Activated T-cell treated with anti-CD3 and anti-CD28 coated beads, Interleukin-2, amount 50 U/mL, for 48 hours (primary cell): ENCODE measurements at regions not wholly inside any gene's neighbourhood (a gene's known extent, or its start where the extent isn't known, plus 50 kb on each side); places are given as distances from the start of the nearest gene placed in this dataset.
"Not testable (repeated sequence)": the region's sequence is repeated elsewhere in the genome, so short reads cannot be mapped to it uniquely, and the experiment has no call there.

ENCODE experiments used
- DNase-seq, 2 experiments: peaks; one replicate each; pipeline ENCODE4 v3.0.0-alpha.2; 2020

DNA sequence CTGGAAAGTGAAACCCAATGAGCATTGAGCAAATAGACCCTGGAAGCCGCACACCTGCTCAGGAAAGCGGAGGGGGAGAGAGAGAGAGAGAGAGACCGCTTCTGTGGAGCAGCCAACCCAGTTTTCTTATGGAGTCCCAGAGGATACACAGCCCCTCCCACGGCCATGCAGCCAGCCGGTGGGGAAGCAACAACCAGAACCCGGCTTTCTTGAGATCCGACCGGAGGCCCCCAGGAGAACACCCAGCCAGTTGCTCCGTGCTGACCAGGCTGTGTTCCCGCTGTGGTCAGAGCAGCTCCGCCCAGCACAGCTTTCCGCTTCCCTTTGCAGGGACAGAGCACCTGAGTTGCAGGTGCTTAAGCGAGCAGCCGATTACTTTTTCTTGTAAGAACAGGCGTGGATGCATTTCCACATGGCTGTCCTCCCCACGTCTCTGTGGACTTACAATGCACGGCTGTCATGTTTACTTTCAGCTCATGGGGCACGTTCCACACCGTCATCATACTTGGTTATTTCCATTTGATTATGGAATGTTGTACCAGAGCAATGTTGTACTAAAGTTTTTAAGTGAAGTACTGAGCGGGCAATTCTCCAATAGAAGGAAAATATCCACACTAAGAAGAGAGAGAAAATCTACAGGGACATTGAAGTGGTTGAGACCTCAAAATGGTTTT lies 381.9 kb downstream of the THBS2 start:
- DNase-seq, result no peak

DNA sequence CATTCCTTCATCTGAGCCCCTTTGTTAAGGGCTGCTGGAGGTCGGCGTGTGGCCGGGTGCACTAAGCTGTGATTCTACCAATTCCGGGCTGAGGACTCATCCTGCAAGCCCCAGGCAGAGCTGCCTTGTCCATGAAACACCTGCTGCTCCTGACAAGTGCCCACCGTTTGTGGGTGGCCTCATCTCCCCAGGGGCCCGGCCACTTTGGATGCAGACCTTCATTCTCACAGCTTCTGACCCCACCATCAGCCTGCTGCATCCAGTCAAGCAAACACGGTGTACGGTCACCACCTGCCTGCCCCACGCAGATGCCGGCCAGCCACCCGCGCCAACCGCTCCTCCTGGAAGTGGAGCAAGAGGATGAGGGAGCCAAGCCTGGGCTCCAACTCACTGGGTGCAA lies 382.7 kb downstream of the THBS2 start:
- no peak for DNase-seq

DNA sequence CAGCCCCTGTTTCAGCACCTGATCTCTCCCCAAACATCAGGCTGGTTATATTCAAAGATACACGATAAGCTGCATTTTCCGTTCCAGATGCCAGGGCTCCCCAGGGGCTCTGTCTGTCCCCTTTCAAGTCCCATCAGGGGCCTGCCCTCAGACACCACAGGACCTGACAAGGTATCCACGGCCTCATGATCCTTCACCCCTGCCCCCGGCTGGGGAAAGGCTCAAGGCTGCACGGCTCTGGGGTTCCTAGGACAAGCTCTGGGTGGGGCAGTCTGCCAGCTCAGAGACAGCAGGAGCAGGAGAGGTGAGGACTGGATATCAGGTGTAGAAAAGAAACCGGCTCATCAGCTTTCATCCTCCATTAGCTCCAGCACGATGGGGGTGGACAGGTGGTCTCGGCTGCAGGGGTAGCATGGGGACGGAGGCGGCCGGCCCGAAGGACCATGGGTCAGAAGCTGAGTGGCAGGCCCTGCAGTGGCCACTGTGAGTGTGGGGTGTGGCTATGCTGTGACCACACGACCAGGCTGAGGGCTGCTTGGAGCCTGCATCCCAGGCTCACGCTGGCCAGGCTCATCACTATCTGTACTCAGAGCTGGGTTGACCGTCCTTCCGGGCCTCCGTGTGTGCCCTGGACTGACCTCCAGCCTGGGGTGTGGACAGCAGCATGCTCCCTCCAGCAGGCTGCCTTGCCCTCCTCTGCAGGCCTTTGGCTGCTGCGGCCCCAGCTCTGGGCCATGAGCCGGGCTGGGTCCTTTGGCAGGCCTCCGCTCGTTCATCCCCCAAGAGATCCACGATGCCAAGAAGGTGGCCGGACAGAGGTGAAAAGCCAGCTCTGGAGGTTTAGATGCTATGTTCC lies 386.2 kb downstream of the THBS2 start:
- no peak for DNase-seq

DNA sequence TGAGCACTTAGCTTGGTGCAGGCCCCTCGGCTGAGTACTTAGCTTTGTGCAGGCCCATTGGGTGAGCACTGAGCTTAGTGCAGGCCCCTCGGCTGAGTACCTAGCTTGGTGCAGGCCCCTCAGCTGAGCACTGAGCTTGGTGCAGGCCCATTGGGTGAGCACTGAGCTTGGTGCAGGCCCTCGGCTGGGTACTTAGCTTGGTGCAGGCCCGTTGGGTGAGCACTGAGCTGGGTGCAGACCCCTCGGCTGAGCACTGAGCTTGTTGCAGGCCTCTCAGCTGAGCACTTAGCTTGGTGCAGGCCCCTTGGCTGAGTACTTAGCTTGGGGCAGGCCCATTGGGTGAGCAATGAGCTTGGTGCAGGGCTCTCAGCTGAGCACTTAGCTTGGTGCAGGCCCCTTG lies 387.1 kb downstream of the THBS2 start:
- DNase-seq, result no peak

DNA sequence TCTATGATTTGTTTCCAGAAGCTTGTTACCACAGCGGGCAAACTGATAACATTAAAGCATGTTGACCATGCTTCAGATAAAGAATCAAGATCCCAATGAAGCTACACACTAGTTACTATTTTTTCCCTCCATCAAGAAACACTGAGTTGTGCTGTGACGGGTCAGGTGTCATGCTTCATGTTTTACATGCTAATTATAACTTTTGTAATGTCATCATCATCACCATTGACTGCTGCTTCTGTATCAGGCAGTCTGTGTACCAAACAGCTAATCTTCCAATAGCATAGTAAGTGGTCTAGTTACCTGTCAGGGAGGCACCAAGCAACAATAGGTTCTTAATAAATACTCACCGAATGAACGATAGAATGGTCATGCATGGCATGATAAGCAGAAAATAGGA lies 388.1 kb downstream of the THBS2 start:
- DNase-seq, result no peak

DNA sequence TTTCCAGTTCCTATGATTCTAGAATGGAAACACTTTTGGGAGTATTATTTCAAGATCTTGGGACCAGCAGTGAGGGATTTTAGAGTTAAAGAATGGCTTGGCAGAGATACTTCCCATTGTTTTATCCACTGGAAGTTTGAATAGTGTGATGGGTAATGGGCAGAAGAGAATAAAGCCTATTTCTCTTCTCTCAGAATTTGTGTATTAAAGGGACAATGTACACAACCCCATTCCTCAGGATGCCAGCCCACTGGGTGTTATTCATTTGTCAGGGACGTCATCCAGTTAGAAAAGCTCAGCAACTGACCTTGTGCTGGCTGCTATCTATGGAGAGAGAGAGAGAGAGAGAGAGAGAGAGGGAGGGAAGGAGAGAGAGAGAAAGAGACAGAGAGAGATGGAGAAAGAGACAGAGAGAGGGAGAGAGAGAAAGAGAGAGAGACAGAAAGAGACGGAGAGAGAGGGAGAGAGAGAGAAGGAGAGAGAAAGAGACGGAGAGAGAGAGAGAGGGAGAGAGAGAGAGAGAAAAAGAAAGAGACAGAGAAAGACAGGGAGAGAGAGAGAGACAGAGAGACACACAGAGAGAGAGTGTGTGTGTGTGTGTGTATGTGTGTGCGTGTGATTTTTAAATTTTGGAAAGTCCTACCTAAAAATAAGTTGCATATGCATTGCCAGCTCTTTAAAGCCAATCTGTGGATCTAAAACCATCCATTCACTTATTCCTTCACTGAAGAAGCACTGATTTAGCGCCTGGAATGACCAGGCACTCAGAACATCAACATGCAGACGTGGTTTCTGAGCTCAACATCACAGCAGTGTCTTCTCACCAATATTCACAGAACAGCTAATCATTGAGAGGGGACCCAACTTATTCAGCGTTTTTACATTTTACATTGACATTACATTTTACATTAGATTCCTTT lies 388.8 kb downstream of the THBS2 start:
- no peak for DNase-seq

DNA sequence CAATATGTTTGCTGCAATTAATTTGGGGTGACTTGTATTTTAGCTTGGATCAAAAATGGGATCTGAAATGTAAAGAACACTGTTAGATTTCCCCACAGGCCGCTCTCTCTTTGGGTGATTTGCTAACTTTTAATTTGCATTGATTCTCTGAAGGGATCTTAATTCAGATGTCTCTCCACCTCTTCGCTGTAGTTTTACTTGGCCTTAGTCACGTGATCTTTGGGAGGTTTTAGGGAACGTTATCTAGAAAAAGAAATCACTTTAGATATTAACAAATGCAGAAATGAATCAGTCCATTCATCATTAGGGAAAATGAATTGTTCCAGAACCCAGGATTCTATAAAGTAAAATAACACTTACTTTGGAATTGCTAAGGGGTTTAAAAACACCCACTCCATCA lies 390.2 kb downstream of the THBS2 start:
- no peak for DNase-seq

DNA sequence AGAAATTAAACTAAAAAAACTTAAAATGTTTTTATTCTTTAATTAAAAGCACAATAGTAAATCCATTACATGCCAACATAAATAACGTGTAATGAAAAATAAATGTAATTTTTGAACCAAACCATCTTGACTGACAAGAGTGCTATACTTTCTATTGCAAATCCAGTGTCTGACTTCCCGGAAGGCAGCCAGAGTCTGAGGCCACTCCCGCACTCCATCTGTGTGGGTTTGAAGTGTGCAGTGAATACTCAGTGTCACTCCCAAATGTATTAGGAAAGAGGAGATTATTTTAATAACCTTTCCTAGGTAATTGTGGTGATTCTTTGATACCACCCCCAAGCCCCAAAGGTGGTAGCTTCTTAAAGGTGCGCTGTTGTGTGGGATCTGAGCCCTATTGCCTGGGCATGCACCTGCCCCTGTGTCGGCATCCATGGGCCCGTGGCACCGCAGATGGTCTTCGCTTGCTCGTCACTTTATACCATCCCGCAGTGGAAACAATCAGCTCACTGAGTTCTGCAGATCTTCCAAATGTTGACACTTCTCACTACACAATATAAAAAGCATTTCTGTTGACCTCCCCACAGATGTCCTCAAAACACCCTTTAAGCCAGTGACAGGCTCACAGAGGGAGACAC lies 391.2 kb downstream of the THBS2 start:
- no peak for DNase-seq

DNA sequence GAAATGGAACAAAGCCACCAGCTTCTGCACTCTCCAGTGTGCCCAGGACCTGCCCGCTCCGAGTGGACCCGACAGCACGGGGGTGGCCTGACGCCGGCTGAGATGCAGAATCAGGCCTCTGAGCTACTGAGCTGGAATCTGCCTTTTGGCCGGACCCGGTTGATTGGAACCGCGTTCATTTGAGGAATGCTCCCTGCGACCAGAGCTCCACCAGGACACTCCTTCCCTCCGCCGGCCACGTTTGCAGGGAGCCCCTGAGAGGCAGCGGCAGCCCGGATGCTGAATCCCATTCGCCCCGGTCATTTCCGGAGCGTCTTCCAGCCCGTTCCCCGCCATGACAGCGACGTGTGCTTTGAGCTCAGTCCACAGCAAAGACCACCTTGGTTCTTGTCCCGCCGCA lies 392.7 kb downstream of the THBS2 start:
- DNase-seq, result no peak

DNA sequence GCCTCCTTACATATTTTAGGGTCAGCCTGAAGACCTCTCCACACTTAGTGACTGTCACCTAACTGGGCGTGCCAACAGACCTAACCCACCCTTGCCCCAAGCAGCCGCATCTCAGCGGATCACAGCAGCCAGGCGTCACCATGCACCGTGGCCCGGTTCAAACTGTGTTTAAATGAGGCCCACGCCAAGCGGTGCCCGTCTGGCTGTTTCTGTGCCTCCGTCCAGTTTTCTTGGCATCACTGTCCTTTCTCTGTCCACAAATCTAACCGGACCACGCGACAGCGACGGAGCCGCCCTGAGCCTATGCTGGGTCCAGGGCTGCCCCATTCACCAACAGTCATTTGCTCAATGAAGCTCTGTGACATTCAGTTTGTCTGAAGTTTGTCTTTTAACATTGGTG lies 393.3 kb downstream of the THBS2 start:
- no peak for DNase-seq

DNA sequence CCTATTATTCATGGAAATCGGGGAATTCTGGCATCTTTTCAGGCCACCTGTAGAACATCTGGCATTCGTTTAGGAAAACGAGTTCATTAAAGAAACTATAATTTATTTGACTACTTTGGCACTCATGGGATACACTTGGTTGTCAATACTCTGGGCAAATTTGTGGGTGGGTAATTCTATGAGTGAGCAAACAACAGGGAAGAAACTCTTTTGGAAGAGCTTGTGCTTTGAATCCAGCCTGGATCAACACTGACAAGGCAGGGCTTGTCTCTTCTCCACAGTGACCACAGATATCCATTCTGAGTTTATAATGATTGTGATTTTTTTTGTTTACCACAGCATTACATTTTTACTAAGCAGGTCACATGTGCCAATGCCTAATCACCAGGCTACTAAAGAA lies 394.7 kb downstream of the THBS2 start:
- DNase-seq, result no peak

DNA sequence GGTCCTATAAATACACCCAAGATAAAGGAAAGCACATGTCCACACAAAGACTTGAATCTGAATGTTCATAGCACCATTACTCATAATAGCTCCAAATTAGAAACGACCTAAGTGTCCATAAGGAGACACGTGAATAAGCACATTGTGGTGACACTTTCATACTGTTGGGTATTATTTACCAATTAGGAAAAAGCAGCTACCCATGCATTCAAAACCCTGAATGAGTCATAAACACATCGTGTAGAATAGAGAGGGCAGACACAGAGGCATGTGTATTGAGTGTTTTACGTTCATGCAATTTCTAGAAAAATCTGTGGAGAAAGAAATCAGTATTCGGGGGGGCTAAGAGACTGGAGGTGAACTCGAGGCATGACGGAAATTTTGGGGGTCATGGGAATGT lies 396.7 kb downstream of the THBS2 start:
- DNase-seq, result no peak

DNA sequence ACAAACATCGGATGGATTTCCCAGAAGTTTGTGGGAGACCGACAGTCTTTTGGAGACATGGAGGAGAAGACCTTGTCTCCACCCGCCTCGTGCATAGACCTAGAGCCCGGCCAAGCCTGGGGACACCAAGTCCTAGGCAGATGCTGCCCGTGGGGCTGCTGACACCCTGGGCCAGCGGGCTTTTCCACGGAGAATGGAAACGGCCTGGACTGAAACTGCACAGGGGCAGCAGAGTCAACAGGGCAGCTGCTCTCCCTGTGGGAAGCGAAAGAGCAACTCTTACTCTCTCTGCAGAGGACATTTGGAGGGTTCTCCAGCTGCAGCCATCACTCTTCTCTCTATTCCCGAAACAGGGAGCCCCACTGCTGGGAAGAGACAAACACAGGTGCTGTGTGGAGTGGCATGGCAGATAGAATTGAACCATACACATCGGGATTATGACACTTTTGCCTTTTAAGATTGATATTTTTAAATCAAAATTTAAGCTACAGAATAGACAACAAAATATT lies 401.2 kb downstream of the THBS2 start:
- DNase-seq, result no peak

DNA sequence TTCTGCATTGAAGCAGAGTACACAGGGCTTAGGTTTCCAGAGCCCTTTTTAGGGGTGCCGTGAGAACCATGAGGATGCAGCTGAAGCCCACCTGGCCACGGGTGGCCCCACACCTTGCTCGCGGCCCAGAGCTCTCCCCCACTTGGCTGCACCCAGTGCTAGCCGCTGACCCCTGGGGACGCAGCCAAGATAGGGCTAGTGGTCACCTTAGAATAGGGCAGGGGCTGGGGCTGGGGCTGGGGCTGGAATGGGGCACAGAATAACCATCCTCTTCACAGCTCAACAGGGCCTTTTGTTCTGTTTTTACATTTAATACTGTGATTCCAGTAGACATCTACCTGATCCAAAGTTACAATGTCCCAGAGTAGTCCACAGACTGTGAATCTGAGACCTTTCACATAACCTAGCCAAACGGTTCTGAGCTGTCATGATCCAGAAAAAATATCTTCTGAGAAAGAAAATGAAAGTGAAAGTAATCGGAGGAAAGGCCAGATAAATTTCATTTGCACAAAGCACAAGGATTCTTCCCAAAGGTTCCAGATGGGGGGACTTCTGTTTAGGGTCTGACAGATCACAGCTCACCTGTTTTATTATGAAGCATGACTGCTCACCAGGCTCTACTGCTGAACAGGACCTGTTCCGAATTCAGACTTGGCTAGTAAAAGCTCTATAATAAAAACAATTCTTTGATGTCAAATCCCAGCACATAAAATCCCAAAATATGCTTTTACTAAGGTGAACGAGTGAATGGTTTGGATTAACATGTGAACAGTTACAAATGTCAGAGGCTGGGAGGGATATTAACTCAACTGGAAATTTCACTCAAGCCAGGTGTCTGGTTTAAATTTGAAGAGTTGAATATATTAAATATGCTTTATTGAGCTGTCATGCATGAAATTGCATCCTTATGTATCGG lies 401.9 kb downstream of the THBS2 start:
- no peak for DNase-seq

DNA sequence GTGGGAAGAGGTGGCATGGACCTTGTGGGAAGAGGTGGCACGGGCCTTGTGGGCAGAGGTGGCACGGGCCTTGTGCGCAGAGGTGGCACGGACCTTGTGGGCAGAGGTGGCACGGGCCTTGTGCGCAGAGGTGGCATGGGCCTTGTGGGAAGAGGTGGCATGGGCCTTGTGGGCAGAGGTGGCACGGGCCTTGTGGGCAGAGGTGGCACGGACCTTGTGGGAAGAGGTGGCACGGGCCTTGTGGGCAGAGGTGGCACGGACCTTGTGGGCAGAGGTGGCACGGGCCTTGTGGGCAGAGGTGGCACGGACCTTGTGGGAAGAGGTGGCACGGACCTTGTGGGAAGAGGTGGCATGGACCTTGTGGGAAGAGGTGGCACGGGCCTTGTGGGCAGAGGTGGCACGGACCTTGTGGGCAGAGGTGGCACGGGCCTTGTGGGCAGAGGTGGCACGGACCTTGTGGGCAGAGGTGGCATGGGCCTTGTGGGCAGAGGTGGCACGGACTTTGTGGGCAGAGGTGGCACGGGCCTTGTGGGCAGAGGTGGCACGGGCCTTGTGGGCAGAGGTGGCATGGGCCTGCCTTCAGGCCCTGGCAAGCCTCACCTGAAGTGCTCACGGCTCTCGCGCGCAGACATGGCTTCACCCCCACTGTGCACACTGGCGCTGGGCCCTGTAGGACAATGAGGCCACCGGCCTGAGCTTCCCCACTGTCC lies 403.5 kb downstream of the THBS2 start:
- DNase-seq, result not testable (repeated sequence)

DNA sequence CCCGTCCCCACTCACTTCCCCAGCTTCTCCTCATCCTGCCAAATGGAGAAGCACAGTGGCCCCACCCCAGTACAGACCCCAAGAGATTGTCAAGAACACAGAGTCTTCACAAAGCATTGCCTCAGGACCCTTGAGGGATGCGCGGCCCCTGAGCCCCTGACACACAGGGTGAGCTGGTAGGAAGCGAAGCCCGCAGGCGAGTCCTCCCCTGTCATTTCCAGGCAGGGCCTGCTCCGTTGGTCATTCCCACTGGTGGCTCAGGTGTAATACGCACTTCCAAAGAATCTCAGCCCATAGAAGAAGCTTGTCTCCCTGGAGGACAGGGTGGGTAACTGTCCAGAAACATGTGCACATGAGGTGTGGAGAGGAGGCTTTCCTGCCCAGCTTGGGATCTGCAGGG lies 404.2 kb downstream of the THBS2 start:
- no peak for DNase-seq

DNA sequence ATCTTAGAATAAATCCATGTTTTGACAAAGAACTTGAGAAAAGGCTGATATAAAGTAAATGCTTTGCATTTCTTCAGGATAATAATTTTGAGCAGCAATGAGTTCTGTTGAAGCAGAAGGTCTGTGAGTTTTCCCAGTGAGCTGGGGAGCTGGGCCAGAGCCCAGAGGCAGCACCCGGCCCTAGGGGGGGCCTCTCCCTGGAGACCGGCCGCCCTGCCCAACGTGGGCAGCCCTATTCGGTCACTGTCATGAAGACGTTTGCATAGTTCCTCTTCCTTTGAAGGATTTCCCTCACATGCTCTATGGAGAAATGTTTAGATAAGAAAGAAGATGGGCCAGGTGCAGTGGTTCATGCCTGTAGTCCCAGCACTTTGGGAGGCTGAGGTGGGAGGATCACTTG lies 404.8 kb downstream of the THBS2 start:
- no peak for DNase-seq

DNA sequence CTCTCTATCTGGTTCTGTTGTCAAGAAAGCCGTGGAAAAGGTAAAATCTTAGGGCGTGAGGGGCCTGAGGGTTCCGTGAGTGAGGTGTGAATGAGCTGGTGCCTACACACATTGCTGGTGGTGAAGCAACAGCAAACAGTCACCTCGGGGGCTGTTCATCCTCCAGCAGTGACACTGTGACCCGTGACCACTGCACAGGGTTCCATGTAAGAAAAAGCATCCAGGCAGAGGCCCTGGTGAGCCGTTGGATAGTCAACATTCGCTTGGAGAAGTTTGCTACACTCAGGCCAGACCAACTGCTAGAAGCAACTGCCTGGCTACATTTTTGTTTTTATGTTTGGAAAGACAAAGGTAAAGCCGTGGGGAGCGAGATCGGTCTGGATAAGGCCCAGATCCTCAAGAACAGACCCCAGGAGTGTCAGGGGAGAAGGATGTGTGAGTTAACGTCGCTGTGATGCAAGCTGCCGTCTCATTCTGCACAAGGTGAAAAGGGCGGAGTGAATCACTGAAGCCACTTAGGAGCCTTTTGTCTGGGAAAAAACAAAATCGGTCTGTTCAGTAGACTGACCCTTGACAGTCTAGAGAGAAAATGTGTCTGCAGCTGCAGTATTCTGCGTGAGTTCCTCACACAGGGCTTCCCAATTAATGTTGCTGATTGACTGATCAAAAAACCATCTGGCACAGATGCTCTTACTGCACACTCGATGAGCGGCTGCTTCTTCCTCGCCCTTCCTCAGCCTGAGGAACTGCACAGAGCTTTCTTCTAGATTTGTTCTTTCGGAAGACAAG lies 404.0 kb downstream of the SMOC2 start:
- no peak for DNase-seq

DNA sequence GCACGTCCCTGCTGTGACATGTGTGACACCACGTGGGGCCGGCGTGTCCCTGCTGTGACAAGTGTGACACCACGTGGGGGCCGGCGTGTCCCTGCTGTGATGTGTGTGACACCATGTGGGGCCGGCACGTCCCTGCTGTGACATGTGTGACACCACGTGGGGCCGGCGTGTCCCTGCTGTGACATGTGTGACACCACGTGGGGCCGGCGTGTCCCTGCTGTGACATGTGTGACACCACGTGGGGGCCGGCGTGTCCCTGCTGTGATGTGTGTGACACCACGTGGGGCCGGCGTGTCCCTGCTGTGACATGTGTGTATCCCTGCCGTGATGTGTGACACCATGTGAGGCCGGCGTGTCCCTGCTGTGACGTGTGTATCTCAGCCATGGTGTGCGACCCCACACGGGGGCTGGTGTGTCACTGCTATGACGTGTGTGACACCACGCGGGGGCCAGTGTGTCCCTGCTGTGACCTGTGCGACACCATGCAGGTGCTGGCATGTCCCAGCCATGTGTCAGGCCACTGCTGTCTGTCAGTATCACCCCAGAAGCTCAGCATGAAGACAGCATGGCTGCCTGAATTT lies 401.7 kb downstream of the SMOC2 start:
- DNase-seq, result not testable (repeated sequence)
